T follicular helper cell (primary cell): ENCODE measurements at regions not wholly inside any gene's neighbourhood (a gene's known extent, or its start where the extent isn't known, plus 50 kb on each side); places are given as distances from the start of the nearest gene placed in this dataset.
A peak's percentile ranks its signal among the peaks of the same experiment; 100 is the strongest.
"Not testable (repeated sequence)": the region's sequence is repeated elsewhere in the genome, so short reads cannot be mapped to it uniquely, and the experiment has no call there.

Experiments
- DNase-seq: peaks from one replicate; pipeline ENCODE4 v3.0.0-alpha.2; 2020; ENCODE audit warnings: low read depth

- no peak for DNase-seq
Measured at GRCh38 chr22:22776121-22776520, 111.5 kb upstream of the IGLL5 start.

- no peak for DNase-seq
Measured at GRCh38 chr22:22779213-22779612, 108.4 kb upstream of the IGLL5 start.

- no peak for DNase-seq
Measured at GRCh38 chr22:22783575-22783974, 104.0 kb upstream of the IGLL5 start.

GRCh38 chr22:22784249-22785039 is 103.2 kb upstream of the IGLL5 start:
- no peak for DNase-seq

- DNase-seq, result no peak
Measured at GRCh38 chr22:22785316-22786065, 102.1 kb upstream of the IGLL5 start.

GRCh38 chr22:22786301-22787115 is 101.1 kb upstream of the IGLL5 start:
- DNase-seq, result no peak

GRCh38 chr22:22787151-22787550 is 100.5 kb upstream of the IGLL5 start:
- no peak for DNase-seq

GRCh38 chr22:22787786-22788459 is 99.7 kb upstream of the IGLL5 start:
- peak; percentile 51 for DNase-seq

- no peak for DNase-seq
Measured at GRCh38 chr22:22788460-22789037, 99.1 kb upstream of the IGLL5 start.

- no peak for DNase-seq
Measured at GRCh38 chr22:22789233-22789921, 98.2 kb upstream of the IGLL5 start.

GRCh38 chr22:22789922-22790845 is 97.4 kb upstream of the IGLL5 start:
- no peak for DNase-seq

- no peak for DNase-seq
Measured at GRCh38 chr22:22791438-22792181, 96.0 kb upstream of the IGLL5 start.

- not testable (repeated sequence) for DNase-seq
Measured at GRCh38 chr22:22792205-22792786, 95.3 kb upstream of the IGLL5 start.

GRCh38 chr22:22795639-22796038 is 92.0 kb upstream of the IGLL5 start:
- not testable (repeated sequence) for DNase-seq

GRCh38 chr22:22796724-22797123 is 90.9 kb upstream of the IGLL5 start:
- DNase-seq, result no peak

GRCh38 chr22:22798232-22798616 is 89.4 kb upstream of the IGLL5 start:
- DNase-seq, result no peak

GRCh38 chr22:22798716-22799115 is 88.9 kb upstream of the IGLL5 start:
- no peak for DNase-seq

GRCh38 chr22:22799561-22799960 is 88.1 kb upstream of the IGLL5 start:
- no peak for DNase-seq

GRCh38 chr22:22800716-22801115 is 86.9 kb upstream of the IGLL5 start:
- DNase-seq, result no peak
